HEK293 (cell line): ENCODE measurements at regions not wholly inside any gene's neighbourhood (a gene's known extent, or its start where the extent isn't known, plus 50 kb on each side); places are given as distances from the start of the nearest gene placed in this dataset.

Source experiments
- GFI1B ChIP-seq: fragments of 450-650 bp; formaldehyde crosslinking; IDR thresholded peaks from 2 replicates; pipeline ENCODE4 v1.5.1; 2016; ENCODE audit warnings: missing biosample characterization, missing genetic modification characterization
- HOXA7 ChIP-seq: sonication (generic); formaldehyde crosslinking; IDR thresholded peaks from 2 replicates; pipeline ENCODE4 v1.8.1; 2022; ENCODE audit warnings: missing genetic modification reagents, borderline replicate concordance
- TCF7L2 ChIP-seq: IDR thresholded peaks from 2 replicates; pipeline ENCODE4 v1.6.1; 2011; ENCODE audit warnings: low read depth, mild to moderate bottlenecking, inconsistent platforms, low read length, moderate library complexity, borderline replicate concordance
- ZBTB7A ChIP-seq: fragments of 450-650 bp; formaldehyde crosslinking; IDR thresholded peaks from 2 replicates; pipeline ENCODE4 v1.5.1; 2016; ENCODE audit warnings: low read depth, missing biosample characterization, missing genetic modification characterization
- ZNF121 ChIP-seq: fragments of 450-650 bp; formaldehyde crosslinking; IDR thresholded peaks from 2 replicates; pipeline ENCODE4 v1.5.1; 2016; ENCODE audit warnings: missing biosample characterization, missing genetic modification characterization
- ZNF350 ChIP-seq: fragments of 450-650 bp; formaldehyde crosslinking; IDR thresholded peaks from 2 replicates; pipeline ENCODE4 v1.5.0; 2017; ENCODE audit warnings: missing biosample characterization, mild to moderate bottlenecking, missing genetic modification characterization
- ZNF670 ChIP-seq: fragments of 450-650 bp; formaldehyde crosslinking; IDR thresholded peaks from 2 replicates; pipeline ENCODE4 v1.5.1; 2016; ENCODE audit warnings: missing biosample characterization, missing genetic modification characterization, low read depth
- TF ChIP-seq, protein P1 (sequence below): fragments of 450-650 bp; formaldehyde crosslinking; IDR thresholded peaks from 2 replicates; pipeline ENCODE4 v1.5.1; 2016; ENCODE audit warnings: missing biosample characterization, missing genetic modification characterization
- TF ChIP-seq, protein P2 (sequence below): fragments of 450-650 bp; formaldehyde crosslinking; IDR thresholded peaks from 2 replicates; pipeline ENCODE4 v1.5.1; 2016; ENCODE audit warnings: missing biosample characterization, missing genetic modification characterization
- TF ChIP-seq, protein P3 (sequence below): fragments of 450-650 bp; formaldehyde crosslinking; conservative IDR thresholded peaks from 2 replicates; pipeline ENCODE4 v1.5.1; 2016; ENCODE audit warnings: low read depth, missing biosample characterization, missing genetic modification characterization

DNA sequence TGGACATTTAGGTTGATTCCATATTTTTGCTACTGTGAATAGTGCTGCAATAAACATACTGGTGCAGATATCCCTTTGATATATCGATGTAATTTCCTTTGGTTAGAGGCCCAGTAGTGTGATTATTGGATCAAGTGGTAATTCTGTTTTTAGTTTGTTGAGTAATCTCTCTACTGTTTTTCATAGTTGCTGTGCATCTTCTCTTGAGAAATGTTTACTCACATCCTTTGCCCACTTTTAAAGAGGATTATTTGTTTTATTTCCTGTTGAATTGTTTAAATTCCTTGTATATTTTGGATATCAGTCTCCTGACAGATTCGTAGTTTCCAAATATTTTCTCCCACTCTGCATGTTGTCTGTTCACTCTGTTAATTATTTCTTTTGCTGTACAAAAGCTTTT lies 352.6 kb upstream of the TARS1 start:
- TF ChIP-seq GFI1B (no peak), ZNF350 (tag by site-specific recombination) (no peak), ZBTB7A (tag by site-specific recombination) (no peak), HOXA7 (CRISPR knock-in tag) (no peak), ZNF121 (no peak), ZNF670 (tag by site-specific recombination) (no peak), TCF7L2 (no peak)
- TF ChIP-seq, protein P1, sequence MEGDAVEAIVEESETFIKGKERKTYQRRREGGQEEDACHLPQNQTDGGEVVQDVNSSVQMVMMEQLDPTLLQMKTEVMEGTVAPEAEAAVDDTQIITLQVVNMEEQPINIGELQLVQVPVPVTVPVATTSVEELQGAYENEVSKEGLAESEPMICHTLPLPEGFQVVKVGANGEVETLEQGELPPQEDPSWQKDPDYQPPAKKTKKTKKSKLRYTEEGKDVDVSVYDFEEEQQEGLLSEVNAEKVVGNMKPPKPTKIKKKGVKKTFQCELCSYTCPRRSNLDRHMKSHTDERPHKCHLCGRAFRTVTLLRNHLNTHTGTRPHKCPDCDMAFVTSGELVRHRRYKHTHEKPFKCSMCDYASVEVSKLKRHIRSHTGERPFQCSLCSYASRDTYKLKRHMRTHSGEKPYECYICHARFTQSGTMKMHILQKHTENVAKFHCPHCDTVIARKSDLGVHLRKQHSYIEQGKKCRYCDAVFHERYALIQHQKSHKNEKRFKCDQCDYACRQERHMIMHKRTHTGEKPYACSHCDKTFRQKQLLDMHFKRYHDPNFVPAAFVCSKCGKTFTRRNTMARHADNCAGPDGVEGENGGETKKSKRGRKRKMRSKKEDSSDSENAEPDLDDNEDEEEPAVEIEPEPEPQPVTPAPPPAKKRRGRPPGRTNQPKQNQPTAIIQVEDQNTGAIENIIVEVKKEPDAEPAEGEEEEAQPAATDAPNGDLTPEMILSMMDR, result no peak
- TF ChIP-seq, protein P2, sequence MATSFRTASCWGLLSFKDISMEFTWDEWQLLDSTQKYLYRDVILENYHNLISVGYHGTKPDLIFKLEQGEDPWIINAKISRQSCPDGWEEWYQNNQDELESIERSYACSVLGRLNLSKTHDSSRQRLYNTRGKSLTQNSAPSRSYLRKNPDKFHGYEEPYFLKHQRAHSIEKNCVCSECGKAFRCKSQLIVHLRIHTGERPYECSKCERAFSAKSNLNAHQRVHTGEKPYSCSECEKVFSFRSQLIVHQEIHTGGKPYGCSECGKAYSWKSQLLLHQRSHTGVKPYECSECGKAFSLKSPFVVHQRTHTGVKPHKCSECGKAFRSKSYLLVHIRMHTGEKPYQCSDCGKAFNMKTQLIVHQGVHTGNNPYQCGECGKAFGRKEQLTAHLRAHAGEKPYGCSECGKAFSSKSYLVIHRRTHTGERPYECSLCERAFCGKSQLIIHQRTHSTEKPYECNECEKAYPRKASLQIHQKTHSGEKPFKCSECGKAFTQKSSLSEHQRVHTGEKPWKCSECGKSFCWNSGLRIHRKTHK (tag by site-specific recombination), result no peak
- TF ChIP-seq, protein P3, sequence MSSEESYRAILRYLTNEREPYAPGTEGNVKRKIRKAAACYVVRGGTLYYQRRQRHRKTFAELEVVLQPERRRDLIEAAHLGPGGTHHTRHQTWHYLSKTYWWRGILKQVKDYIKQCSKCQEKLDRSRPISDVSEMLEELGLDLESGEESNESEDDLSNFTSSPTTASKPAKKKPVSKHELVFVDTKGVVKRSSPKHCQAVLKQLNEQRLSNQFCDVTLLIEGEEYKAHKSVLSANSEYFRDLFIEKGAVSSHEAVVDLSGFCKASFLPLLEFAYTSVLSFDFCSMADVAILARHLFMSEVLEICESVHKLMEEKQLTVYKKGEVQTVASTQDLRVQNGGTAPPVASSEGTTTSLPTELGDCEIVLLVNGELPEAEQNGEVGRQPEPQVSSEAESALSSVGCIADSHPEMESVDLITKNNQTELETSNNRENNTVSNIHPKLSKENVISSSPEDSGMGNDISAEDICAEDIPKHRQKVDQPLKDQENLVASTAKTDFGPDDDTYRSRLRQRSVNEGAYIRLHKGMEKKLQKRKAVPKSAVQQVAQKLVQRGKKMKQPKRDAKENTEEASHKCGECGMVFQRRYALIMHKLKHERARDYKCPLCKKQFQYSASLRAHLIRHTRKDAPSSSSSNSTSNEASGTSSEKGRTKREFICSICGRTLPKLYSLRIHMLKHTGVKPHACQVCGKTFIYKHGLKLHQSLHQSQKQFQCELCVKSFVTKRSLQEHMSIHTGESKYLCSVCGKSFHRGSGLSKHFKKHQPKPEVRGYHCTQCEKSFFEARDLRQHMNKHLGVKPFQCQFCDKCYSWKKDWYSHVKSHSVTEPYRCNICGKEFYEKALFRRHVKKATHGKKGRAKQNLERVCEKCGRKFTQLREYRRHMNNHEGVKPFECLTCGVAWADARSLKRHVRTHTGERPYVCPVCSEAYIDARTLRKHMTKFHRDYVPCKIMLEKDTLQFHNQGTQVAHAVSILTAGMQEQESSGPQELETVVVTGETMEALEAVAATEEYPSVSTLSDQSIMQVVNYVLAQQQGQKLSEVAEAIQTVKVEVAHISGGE, result no peak
